Middle frontal gyrus (tissue), 1 donor: ENCODE measurements at regions not wholly inside any gene's neighbourhood (a gene's known extent, or its start where the extent isn't known, plus 50 kb on each side); places are given as distances from the start of the nearest gene placed in this dataset.
"Not testable (repeated sequence)": the region's sequence is repeated elsewhere in the genome, so short reads cannot be mapped to it uniquely, and the experiment has no call there.

ENCODE experiments used
- DNase-seq: peaks from one replicate; pipeline ENCODE4 v3.0.0-alpha.2; 2015; ENCODE audit warnings: low spot score; ENCODE audit errors: extremely low spot score

DNA sequence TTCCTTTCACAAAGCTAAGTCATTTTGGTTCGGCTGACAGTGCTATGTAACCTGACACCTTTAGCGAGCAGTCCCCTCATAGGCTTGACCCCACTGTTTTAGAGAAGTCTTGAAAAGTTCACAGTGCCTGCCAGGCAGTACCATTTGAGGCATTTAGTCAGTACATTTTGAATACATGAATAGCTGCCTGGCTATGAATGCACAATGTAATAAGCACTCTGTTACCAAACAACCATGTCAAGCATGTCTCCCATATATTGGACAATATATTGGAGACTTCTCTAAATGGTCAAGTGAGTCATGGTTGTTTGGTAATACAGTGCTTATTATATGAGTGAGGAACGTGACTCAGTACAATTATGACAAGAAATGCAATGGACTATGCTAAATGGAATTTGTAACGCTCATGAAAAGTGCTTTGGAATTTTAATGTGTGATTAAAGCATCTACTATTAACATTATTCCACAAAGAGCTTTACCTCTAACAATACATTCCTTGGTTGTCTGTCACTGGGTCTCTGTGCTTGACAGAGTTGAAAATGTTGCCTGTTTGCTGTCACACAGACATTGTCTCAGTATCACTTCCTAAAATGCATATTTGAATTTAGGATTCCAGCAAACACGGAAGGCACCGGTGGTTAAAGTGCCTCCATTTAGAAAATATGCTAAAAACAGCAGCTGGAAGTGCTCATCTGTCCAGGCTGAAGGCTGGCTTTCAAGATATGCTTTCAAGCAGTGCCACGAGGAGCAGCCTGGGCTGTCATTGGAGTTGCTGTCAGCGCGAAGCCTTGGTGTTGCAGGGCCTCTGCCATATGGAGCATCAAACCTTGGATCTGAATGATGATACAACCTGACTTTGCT lies 458.6 kb downstream of the FBXO15 start:
- DNase-seq: no peak

DNA sequence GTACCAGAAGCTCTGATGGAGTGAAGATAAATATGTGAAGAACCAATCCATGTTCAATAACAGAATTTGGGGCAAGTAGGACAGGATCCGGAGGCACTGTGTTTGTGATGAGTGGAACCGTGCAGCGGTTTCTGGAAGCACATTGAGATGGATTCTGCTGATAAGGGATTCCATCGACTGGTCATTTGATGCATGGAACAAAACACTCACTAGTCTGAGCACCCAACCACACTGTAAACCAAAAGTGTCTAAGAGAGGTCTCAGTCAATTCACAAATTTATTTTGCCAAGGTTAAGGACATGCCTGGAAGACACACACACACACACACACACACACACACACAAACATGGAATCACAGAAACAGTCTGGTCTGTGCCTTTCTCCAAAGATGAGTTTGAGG lies 459.5 kb downstream of the FBXO15 start:
- DNase-seq: no peak

DNA sequence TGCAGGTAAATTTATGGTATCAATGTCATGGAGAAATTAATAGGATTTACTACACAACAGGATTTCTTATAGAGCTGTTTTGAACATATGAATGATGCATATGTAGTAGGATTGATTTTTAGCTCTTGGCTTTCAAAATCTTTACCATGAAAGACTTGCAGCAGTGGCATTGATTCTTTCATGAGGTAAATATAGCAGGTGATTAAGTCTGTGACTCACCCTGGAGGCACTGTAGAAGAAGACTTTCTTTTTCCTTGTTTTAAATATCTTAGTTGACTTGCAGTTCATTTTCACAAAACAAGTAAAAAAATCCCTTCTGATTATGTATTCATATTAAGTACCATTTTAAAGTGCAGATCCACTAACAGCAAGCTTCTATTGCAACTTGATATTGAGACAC lies 463.0 kb downstream of the FBXO15 start:
- DNase-seq: no peak

DNA sequence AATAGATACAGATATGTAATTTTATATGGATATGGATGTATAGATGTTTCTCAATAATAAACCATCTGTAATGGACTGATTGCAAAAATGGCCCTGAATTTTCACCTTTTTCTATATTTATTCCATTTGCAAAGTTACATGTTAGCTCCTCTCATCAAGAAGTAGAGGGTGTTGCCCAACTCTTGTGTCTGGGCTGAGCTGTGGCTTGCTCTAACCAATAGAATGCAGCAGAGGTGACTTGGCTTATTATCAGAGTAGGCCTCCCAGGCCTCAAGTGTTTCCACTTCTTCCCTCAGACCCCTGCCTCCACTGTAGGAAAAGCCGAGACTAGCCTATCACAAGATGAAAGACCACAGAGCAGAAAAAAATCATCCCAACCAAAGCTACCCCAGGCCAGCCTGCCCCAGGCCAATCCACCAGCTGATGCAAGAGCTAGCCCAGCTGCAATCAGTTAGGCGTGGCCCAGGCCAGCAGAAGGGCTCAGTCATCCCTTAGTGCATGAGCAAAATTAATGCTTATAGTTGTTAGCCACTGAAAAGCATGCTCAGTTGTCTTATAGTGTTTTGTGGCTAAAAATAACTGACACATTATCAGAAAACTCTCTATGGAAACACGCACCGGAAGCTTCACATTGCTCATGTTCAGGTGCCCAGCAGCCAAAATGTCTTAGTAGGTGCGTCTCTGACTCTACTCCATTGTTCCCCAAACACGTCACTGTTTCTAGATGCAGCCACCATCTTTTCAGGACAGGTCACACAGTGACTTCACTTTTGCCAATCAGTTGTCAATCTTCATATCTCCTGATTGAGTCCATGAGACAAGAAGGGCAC lies 464.0 kb downstream of the FBXO15 start:
- DNase-seq: no peak

DNA sequence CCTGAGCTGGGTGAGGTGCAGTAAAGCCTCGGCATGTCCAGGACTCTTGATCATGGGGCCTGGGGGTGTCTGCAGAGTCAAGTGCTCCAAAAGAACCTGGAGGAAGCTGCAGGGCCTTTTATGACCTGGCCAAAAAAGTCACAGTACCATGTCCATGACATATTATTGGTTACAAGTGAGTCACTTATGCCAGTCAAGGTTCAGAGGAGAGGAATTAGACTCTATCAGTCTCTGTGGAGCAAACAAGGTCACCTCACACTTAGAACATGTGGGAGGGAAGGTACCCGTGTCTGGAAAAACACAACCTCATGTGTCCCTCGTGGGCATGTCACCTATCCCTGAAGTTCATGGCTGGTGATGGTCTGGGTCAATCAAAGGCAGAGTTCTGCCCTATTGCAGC lies 465.7 kb downstream of the FBXO15 start:
- DNase-seq: no peak

DNA sequence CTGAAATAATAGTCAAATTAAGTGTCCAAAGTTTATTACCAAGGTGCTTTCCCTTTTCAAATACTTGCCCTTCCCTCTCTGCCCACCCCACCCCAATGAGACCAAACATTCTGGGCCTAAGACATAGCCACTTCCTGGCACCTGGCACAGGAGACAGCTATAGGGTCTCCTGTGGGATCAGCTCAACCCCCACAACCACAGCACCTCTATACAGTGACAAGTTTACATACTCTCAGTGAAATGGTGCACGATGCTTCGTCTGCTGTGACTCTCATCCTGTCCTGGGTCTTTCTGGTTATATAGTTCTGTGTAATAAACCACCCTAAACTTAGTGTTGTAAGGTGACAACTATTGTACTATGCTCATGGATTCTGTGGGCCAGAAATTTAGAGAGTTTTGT lies 466.2 kb downstream of the FBXO15 start:
- DNase-seq: no peak

DNA sequence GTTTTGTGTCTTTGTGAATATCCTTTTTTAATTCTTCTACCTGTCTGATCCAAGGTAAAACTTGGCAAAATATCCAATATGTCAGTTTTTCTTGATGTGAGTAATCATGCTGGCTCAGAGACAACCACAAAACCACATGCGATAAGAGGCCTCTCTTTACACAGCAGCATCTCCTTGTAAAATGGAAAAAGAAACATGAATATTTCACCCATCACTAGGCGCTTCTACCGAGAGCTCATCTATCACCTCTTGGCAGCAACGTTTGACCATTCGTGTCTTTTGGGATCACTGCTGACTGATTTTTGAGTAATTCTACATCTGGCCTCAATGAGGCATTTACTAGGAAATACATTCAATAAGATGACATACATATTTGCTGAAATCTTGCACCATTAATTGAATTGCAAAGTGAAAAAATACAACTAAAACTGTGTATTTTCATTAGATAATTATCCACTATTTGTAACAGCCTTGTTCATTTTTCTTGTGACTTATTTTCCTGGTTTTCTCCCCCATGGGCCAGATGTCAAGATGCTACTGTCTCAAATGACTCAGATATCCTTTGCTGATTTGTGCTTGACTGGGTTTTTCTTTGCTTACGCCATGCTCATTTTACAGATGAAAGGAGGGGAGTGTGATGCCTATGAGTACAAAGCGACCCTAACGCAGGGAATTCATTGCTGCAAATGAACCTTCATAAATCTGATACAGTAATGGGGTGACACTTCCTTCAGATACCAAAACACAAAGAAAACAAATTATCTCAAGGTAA lies 467.5 kb downstream of the FBXO15 start:
- no peak for DNase-seq

DNA sequence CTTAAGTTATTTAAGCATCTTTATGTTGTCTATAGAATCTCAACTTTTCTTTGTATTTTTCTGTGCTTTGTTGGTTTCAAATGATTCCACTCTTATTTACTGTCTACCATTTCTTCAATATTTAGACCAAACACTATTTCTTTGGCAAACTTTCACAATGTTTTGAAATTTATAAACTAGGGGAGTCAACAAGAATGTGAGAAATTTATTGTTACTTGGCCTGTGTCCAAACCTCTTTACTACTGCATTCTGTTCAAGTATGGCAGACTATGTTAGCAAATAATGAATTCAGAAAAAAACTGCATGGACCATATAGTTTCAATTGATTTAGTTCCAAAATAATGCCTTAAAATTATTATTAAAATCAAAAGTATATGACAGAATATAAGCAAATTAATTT lies 470.2 kb downstream of the FBXO15 start:
- no peak for DNase-seq

DNA sequence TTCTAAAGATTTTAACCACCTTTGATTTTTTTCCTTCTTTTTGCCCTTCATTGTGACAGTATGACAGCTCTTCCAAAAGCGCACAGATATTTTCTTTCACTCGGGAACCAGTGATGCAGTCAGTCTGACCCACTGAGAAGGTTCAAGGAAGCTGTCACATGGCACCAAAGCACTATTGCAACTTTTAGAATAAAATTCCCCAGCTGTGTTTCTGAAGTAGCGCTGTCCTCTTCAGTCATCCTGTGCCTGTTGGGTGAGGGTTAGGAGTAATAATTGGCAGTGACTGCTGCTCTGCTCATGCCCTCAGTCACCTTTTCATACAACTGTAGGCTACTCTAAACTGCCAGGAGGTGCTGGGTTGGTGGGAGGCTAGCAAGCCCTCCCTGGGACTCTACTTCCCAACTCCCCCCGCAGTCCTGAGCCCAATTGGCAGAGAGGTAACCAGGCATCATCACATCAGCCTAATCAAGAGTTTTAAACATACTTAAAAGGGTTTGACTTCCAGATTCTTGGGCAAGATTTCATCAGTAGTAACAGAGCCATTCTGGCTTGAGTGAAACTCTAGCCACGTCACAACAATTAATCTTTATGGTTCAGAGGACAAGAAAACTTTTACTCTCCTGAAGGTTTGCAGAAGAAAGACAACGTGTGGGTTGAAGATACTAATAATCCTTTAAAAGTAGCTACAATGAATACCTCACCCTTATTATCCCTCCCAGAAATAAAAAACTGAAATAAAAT lies 473.3 kb downstream of the FBXO15 start:
- no peak for DNase-seq

DNA sequence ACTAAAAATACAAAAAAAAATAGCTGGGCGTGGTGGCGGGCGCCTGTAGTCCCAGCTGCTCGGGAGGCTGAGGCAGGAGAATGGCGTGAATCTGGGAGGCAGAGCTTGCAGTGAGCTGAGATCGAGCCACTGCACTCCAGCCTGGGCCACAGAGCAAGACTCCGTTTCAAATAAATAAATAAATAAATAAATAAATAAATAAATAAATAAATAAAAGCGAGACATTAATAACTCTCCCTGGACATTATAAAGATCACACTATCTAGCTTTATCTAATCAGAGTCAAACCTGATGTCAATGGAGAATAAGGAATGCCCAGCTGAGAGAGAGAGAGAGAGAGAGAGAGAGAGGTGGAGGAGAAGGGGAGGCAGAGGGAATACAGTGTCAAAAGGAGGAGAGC lies 476.2 kb downstream of the FBXO15 start:
- not testable (repeated sequence) for DNase-seq

DNA sequence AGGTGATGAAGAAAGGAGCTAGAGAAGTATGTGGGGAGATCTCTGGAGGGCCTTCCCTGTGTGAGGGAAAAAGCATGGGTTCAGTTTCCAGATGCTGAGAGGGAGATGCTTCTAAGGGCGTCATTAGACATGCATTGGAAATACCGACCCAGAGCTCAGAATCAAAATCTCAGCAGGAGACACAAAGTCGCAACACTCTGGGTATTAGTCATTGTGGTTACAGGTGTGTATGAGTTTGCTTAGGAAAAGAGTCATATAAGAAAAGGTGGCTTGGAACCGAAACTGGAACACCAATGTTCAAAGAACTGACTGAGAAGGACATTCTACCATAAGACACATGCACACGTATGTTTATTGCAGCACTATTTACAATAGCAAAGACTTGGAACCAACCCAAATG lies 477.1 kb downstream of the FBXO15 start:
- DNase-seq: no peak

DNA sequence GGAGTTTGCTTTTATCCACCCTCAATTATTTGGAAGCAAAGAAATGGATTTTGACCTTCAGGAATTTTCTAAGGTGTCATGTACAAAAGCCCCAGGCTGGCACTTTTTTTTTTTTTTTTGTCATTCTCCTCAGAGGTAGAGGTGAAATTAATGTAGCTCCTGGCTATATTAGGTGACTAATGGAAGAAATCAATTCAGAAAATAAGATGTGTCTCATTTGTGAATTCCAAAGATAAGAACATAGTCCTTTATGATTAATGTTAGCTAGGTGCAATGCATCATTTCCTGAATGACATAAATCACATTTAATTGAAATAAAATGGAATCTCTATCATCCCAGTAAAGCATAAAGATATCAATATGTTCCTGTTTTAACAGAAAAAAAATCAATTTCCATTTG lies 477.6 kb downstream of the FBXO15 start:
- no peak for DNase-seq

DNA sequence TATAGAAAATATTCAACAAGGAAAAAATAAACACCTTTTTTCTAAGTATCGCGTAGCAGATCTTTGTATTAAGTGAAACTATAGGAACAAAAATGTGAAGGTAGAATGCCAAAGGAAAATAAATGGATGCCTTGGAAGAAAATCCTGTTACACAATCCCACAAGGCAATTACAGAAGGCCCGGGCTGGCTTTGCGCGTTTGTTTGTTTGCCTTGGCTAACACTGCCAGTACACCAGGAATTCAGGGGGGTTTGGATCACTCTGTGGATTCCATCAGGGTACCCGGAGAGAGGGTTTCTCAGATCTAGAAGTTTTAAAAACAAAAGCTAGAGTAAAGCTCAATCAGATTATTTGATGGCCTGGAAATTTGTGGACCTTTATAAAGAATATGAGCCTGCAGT lies 478.3 kb downstream of the FBXO15 start:
- no peak for DNase-seq

DNA sequence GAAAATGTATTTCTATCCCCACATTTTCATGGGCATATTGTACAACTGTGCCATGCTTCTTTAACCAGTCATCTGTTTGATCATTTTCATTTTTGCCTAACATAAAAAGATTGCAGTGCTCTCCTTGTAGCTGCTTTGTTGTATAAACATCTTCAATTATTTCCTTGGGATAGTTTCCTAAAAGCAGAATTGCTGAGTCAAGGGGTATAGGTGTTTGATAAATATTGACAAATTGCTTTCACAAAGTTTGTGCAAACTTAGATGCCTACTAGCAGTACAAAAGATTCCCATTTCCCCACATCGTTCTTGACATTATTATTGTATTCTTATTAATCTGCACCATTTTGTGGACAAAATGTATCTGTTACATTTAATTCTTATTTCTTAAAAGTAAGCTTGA lies 479.6 kb downstream of the FBXO15 start:
- DNase-seq: no peak

DNA sequence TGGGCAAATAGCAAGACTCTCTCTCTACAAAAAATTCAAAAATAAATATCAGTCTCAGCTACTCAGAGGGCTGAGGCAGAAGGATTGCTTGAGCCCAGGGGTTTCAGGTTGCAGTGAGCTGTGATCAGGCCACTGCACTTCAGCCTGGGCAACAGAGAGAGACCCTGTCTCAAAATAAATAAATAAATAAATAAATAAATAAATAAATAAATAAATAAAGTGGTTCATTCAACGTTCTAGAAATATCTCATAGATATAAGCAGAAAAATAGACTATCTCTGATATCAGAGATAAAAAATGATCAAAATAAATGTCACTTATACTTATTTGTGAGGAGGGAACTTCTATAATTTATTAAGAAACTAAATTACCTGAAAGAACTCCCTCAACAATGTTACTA lies 480.9 kb downstream of the FBXO15 start:
- no peak for DNase-seq

DNA sequence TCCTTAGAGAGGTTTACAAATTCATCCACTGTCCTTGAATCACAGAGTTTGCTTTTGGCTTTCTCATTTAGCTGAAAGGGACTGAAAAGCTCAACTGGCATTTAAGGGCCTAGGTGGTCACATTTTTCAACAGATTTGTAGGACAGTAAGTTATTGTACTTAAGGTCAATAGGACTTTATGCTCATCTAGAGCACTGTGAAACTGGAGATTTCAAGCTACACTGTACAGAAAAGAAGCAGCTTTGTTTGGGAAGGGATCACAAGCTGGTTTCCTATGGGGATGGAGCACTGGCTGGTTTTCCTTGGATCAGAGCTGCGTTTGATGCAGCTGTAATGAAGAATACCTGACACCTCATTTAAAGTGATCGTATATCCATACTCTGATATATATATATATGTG lies 482.7 kb downstream of the FBXO15 start:
- no peak for DNase-seq

DNA sequence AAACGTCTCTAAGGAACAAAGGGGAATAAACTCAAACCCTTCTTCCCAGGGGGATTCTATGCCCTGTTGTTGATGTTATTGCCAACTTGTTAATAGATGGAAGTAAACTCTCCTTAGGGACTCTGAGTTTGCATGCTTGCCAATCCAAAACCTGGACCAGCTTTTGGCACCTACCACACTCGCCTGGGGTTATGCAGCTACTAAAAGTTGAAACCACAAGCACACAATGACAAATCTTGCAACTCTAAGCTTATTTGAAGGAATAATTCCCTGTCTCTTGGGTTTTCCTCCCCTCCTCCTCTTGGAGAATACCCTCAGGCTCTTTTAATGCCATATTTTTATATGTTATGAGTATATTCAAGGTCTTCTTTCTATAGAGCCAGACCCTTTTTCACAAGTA lies 484.1 kb downstream of the FBXO15 start:
- DNase-seq: no peak

DNA sequence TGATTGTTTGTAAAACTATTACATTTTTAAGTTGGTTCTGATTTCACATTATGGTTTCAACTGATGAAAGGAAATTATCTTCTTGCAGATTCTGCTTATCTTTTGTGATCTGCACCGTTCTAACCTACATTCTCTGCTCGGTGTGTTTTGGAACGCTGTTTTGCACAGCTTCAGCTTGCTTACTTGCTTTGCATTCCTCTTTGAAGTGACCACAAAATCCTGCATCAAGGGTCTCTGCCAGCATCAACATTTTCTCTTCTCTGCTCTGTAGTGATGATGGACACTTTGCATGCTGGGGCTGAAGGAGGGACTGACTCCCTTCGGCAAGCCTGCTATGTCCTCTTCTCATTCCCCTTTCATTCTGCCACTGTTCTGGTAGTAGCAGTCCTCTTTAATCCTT lies 485.2 kb downstream of the FBXO15 start:
- DNase-seq: no peak

DNA sequence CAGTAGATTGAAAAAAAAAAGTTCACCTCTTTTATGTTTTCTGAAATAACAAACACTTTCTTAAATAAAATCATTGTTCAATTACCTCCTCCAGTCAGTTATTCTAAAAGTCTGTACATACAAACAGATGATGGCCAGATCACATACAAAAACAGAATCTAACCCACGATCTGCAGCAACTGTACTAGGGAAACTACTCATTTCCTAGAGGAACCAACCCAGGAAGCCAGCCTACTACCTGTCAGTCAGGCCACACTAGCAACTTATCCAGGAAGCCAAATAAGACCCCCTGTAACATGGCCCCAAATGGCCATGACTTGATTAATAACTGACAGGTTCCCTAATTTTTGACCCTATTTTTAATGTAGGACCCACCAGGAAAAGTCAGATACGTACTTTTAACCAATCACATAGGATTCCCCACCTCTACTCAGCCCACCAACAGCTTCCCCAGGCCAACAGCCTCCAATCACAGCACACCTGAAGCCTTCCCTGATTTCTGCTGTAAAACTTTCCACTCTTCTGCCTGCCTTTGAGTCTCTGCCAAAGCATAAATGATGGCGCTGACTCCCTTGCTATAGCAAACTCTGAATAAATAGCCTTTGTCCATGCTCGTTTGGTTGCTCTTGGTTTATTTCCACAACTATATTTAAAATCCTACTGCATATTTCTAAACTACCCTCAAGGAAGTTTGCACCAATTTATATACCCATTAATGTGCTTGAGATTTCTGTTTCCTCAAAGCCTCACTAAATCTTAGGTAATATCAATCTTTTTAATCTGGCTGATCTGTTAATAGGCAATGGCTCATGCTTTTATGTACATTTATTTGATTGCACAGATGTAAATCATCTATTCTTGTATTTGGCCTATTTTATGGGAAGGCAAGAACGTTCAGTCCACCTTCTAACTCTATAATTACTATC lies 486.4 kb downstream of the FBXO15 start:
- DNase-seq: no peak

DNA sequence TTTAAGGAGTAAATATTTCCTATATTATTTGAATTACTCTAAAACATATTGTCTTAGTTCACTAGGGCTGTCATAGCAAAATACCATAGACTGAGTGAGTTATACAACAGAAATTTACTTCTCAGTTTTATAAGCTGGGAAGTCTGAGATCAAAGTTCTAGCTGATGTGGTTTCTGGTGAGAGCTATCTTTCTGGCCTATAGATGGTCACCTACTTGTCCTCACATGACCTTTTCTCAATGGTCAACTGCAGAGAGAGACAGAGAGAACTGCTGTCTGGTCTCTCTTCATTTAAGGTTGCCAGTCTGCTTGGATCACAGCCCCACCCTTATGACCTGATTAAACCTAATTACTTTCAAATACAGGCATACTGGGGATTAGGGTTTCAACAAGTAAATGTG lies 490.9 kb downstream of the FBXO15 start:
- no peak for DNase-seq
